Gastroesophageal sphincter (tissue), 3 donors: ENCODE measurements at regions not wholly inside any gene's neighbourhood (a gene's known extent, or its start where the extent isn't known, plus 50 kb on each side); places are given as distances from the start of the nearest gene placed in this dataset.

ENCODE experiments used
- CTCF ChIP-seq, 4 experiments: fragments of 200-600 bp in 2 of 4; fragments of 450-650 bp in 2 of 4; sonication (generic) in 1 of 4; IDR thresholded peaks; one replicate each; pipeline ENCODE4 v1.5.1; 2017 to 2019; ENCODE audit warnings: antibody characterized with exemption in 4 of 4, mild to moderate bottlenecking in 2 of 4, moderate library complexity in 2 of 4
- POLR2AphosphoS5 ChIP-seq: sonication (generic); formaldehyde crosslinking; IDR thresholded peaks from one replicate; pipeline ENCODE4 v1.6.1; 2017; ENCODE audit warnings: antibody characterized with exemption

GRCh38 chr1:192925609-192926008 is 116.8 kb downstream of the RGS2 start:
- no peak for TF ChIP-seq CTCF (IDR thresholded peaks at IDR 0.05)
- no peak for TF ChIP-seq POLR2AphosphoS5
